HCT116 (cell line): ENCODE measurements at regions not wholly inside any gene's neighbourhood (a gene's known extent, or its start where the extent isn't known, plus 50 kb on each side); places are given as distances from the start of the nearest gene placed in this dataset.

Source experiments
- ATAC-seq: fragments of 200-7000 bp; cut with Tn5 transposase; 2 replicates; pipeline ENCODE4 v1.9.1; 2020; ENCODE audit warnings: mild to moderate bottlenecking, moderate library complexity
- BruUV-seq: library from RNA; stranded (reverse); fragments of 400-500 nt; replicated peaks from 2 replicates; lab custom pipeline; 2021; lab: Mats Ljungman, UMichigan
- CTCF ChIA-PET: fragments of 300-600 bp; sonication (Branson Sonifier 250); formaldehyde crosslinking; loops from one replicate; lab custom pipeline; 2021; ENCODE audit warnings: antibody characterized with exemption; lab: Charles Lee
- POLR2A ChIA-PET: fragments of 300-600, 350-600 bp; sonication (Branson Sonifier 250); formaldehyde crosslinking; loops from one replicate; lab custom pipeline; 2021; ENCODE audit warnings: antibody characterized with exemption; lab: Charles Lee
- RAD21 ChIA-PET, 2 experiments: fragments of 300-600 bp; sonication (Branson Sonifier 250); formaldehyde crosslinking; loops; one replicate each; lab custom pipeline; 2023; ENCODE audit warnings: low total read pairs in 2 of 2; ENCODE audit not compliant: uncharacterized antibody in 2 of 2, unreplicated experiment in 2 of 2, low non-redundant PET in 1 of 2; lab: Charles Lee
- DNase-seq: peaks from one replicate; pipeline ENCODE4 v3.0.0-alpha.2; 2010; ENCODE audit warnings: low read depth, low spot score
- H2AFZ ChIP-seq: fragments of 200-600 bp; shearing (Covaris generic), sonication (generic); 2 replicates; pipeline ENCODE4 v1.6.1; 2017; ENCODE audit warnings: low read depth, mixed run types, mixed read lengths, antibody characterized with exemption, low read length; ENCODE audit not compliant: poor library complexity, severe bottlenecking
- H3K27ac ChIP-seq: 2 replicates; pipeline ENCODE4 v1.5.1; 2012; ENCODE audit warnings: low read depth, low read length
- H3K27me3 ChIP-seq: fragments of 200-600 bp; sonication (generic); 2 replicates; pipeline ENCODE4 v1.6.1; 2016; ENCODE audit warnings: mixed run types, low read length, mixed read lengths; ENCODE audit not compliant: insufficient read depth
- H3K36me3 ChIP-seq, 2 experiments: fragments of 200-500 bp in 1 of 2; fragments of 200-600 bp in 1 of 2; sonication (Bioruptor generic) in 1 of 2; sonication (generic) in 1 of 2; 2 replicates each; pipeline versions ENCODE4 v1.5.1 to v1.6.1; 2014 to 2016; ENCODE audit warnings: low read length in 2 of 2, inconsistent platforms in 1 of 2, mixed read lengths in 1 of 2, mixed run types in 1 of 2; ENCODE audit not compliant: insufficient read depth in 2 of 2, control insufficient read depth in 1 of 2
- H3K4me1 ChIP-seq, 2 experiments: fragments of 200-600 bp in 1 of 2; sonication (generic) in 1 of 2; 2 replicates each; pipeline versions ENCODE4 v1.5.1 to v1.6.1; 2012 to 2017; ENCODE audit warnings: low read length in 2 of 2, inconsistent platforms in 1 of 2, mild to moderate bottlenecking in 1 of 2, mixed read lengths in 1 of 2, mixed run types in 1 of 2, moderate library complexity in 1 of 2; ENCODE audit not compliant: insufficient read depth in 2 of 2, control insufficient read depth in 1 of 2
- H3K4me2 ChIP-seq: fragments of 200-600 bp; sonication (generic); 2 replicates; pipeline ENCODE4 v1.6.1; 2017; ENCODE audit warnings: mixed run types, low read length, mixed read lengths
- H3K4me3 ChIP-seq, 2 experiments: fragments of 200-600 bp in 1 of 2; sonication (generic) in 1 of 2; replicated peaks in 1 of 2; 2 replicates each; pipeline ENCODE4 v1.5.1; 2011 to 2016; ENCODE audit warnings: low read length in 2 of 2, control low read depth in 1 of 2, low read depth in 1 of 2, mild to moderate bottlenecking in 1 of 2, mixed read lengths in 1 of 2, mixed run types in 1 of 2
- H3K79me2 ChIP-seq: fragments of 200-600 bp; sonication (generic); 2 replicates; pipeline ENCODE4 v1.6.1; 2017; ENCODE audit warnings: mild to moderate bottlenecking, mixed run types, low read length, moderate library complexity, mixed read lengths; ENCODE audit not compliant: insufficient read depth
- H3K9ac ChIP-seq: fragments of 200-600 bp; sonication (generic); 2 replicates; pipeline ENCODE4 v1.6.1; 2016; ENCODE audit warnings: low read length, mixed read lengths
- H3K9me2 ChIP-seq: fragments of 200-600 bp; sonication (generic), shearing (Covaris generic); 2 replicates; pipeline ENCODE4 v1.6.1; 2017; ENCODE audit warnings: mixed run types, mild to moderate bottlenecking, moderate library complexity; ENCODE audit not compliant: insufficient read depth
- H3K9me3 ChIP-seq, 2 experiments: fragments of 200-500 bp in 1 of 2; fragments of 200-600 bp in 1 of 2; sonication (Bioruptor generic) in 1 of 2; sonication (generic) in 1 of 2; 2 replicates each; pipeline ENCODE4 v1.6.1; 2014 to 2017; ENCODE audit warnings: low read length in 2 of 2, mixed read lengths in 2 of 2, inconsistent platforms in 1 of 2, low read depth in 1 of 2, mild to moderate bottlenecking in 1 of 2, mixed run types in 1 of 2, moderate library complexity in 1 of 2; ENCODE audit not compliant: control insufficient read depth in 1 of 2, insufficient read depth in 1 of 2
- H4K20me1 ChIP-seq: fragments of 200-600 bp; sonication (generic), shearing (Covaris generic); 2 replicates; pipeline ENCODE4 v1.6.1; 2017; ENCODE audit warnings: mixed run types, mild to moderate bottlenecking, moderate library complexity; ENCODE audit not compliant: insufficient read depth
- CEBPB ChIP-seq: IDR thresholded peaks from 2 replicates; pipeline ENCODE4 v1.6.1; 2012; ENCODE audit warnings: low read depth
- CTCF ChIP-seq, 3 experiments: fragments of 200-600 bp in 1 of 3; sonication (generic) in 1 of 3; IDR thresholded peaks in 2 of 3; conservative IDR thresholded peaks in 1 of 3; 2 replicates each; pipeline ENCODE4 v1.5.1; 2012 to 2017; ENCODE audit warnings: low read depth in 2 of 3, low read length in 2 of 3, antibody characterized with exemption in 1 of 3, borderline replicate concordance in 1 of 3, control low read depth in 1 of 3, mild to moderate bottlenecking in 1 of 3, mixed read lengths in 1 of 3, mixed run types in 1 of 3, moderate library complexity in 1 of 3; ENCODE audit not compliant: insufficient read depth in 1 of 3
- ELF1 ChIP-seq: IDR thresholded peaks from 2 replicates; pipeline ENCODE4 v1.6.1; 2012; ENCODE audit warnings: low read depth, borderline replicate concordance
- EZH2 ChIP-seq: fragments of 200-600 bp; sonication (generic); IDR thresholded peaks from 2 replicates; pipeline ENCODE4 v1.6.1; 2017; ENCODE audit warnings: antibody characterized with exemption, mixed run types
- JUND ChIP-seq: IDR thresholded peaks from 2 replicates; pipeline ENCODE4 v1.6.1; 2012
- MAX ChIP-seq: IDR thresholded peaks from 2 replicates; pipeline ENCODE4 v1.6.1; 2012
- POLR2AphosphoS5 ChIP-seq: IDR thresholded peaks from 2 replicates; pipeline ENCODE4 v1.6.1; 2011; ENCODE audit warnings: mild to moderate bottlenecking, low read depth, low read length, moderate library complexity
- RAD21 ChIP-seq: IDR thresholded peaks from 2 replicates; pipeline ENCODE4 v1.6.1; 2012; ENCODE audit warnings: low read depth, mild to moderate bottlenecking
- REST ChIP-seq: IDR thresholded peaks from 2 replicates; pipeline ENCODE4 v1.6.1; 2012; ENCODE audit warnings: low read depth
- SIN3A ChIP-seq: IDR thresholded peaks from 2 replicates; pipeline ENCODE4 v1.6.1; 2012; ENCODE audit warnings: low read depth
- SP1 ChIP-seq: IDR thresholded peaks from 2 replicates; pipeline ENCODE4 v1.6.1; 2012; ENCODE audit warnings: low read depth
- SRF ChIP-seq: IDR thresholded peaks from 2 replicates; pipeline ENCODE4 v1.6.1; 2012; ENCODE audit warnings: low read depth
- YY1 ChIP-seq: IDR thresholded peaks from 2 replicates; pipeline ENCODE4 v1.6.1; 2011; ENCODE audit warnings: low read length, low read depth, moderate library complexity, mild to moderate bottlenecking; ENCODE audit not compliant: insufficient replicate concordance; ENCODE audit errors: extremely low read depth
- intact Hi-C: fragments of 100-400 bp; cut with micrococcal nuclease; formaldehyde crosslinking; loops from 2 replicates; pipeline ENCODE4 v1.10.0; 2022
- TF ChIP-seq, protein P1 (sequence below): IDR thresholded peaks from 2 replicates; pipeline ENCODE4 v1.6.1; 2012

- H3K27me3 ChIP-seq, result no peaks in the 10 kb centered on the region
- ATAC-seq (no peak), DNase-seq (no peak)
- RAD21 ChIA-PET, result interaction anchor here in 1 of 2 experiments (0.6 kb wide), 1 partner anchor 85 kb away, joined by 4 read pairs; no protein-coding TSS in a partner anchor
- no peak overlapping the region for H3K9ac ChIP-seq
- H3K9me2 ChIP-seq, result no peaks in the 10 kb centered on the region
- intact Hi-C loops, result loop anchor here (10.0 kb wide), 1 partner anchor 88 kb away; the partner anchor contains the start of gene INHBB
- H3K79me2 ChIP-seq, result no peaks in the 10 kb centered on the region
- no peak overlapping the region for H3K4me2 ChIP-seq
- TF ChIP-seq CTCF (IDR thresholded peaks at IDR 0.05 in 2 of 3, conservative IDR thresholded peaks at IDR 0.05 in 1 of 3; ENCODE audit: borderline replicate concordance in 1 of 3, insufficient read depth in 1 of 3, low read depth in 2 of 3, low read length in 2 of 3) (no peak), REST (no peak), EZH2 (no peak), CEBPB (no peak), RAD21 (no peak), ELF1 (no peak), MAX (no peak), SRF (no peak), YY1 (no peak), JUND (no peak), POLR2AphosphoS5 (no peak), SIN3A (no peak), SP1 (no peak)
- TF ChIP-seq, protein P1, sequence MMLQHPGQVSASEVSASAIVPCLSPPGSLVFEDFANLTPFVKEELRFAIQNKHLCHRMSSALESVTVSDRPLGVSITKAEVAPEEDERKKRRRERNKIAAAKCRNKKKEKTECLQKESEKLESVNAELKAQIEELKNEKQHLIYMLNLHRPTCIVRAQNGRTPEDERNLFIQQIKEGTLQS, result no peak
- peaks cover 0 to 9% of the 10 kb centered on the region in 2 experiments; a peak in 2 of 4 replicates for H3K4me1 ChIP-seq
- H3K4me3 ChIP-seq, result no peak overlapping the region
- POLR2A ChIA-PET, result no interaction called here
- H3K36me3 ChIP-seq, result no peaks in the 10 kb centered on the region
- no TSS peak for BruUV-seq
- CTCF ChIA-PET, result no interaction called here
- no peaks in the 10 kb centered on the region for H4K20me1 ChIP-seq
- no peaks in the 10 kb centered on the region for H3K9me3 ChIP-seq
- no peak overlapping the region for H3K27ac ChIP-seq
- H2AFZ ChIP-seq, result no peak overlapping the region
Observed at GRCh38 chr2:120432293-120432975, 86.5 kb downstream of the INHBB start.
